ENCODE measurements at regions not wholly inside any gene's neighbourhood (a gene's known extent, or its start where the extent isn't known, plus 50 kb on each side); places are given as distances from the start of the nearest gene placed in this dataset.
A peak's percentile ranks its signal among the peaks of the same experiment; 100 is the strongest.

DNA sequence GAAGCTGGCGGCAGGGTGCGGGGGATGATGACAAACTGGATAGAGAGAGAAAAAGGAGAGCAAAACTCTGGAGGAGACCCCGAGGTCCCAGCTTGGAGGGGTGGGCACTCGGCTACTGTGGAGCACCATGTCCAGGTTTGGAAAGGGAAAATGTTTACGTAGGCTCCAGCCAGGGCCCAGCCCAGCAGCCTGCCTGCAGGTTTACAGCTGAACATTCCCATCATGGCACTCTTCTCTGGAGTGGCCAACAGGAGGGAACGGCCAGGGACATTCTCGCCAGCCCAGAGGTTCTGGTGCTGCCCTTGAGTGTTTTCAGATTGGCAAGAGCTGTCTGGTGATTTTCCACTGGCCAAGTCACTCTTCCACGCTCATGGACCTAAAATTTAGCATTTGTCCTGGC is 262.9 kb upstream of the TCF4 start:
- POLR2A ChIA-PET = no interaction called here
- no peaks in the 10 kb centered on the region for H3K4me1 ChIP-seq (ENCODE audit: control insufficient read depth, insufficient read depth, low read length)

GRCh38 chr18:55849391-55849790 is 261.4 kb upstream of the TCF4 start:
- no peak overlapping the region for H3K27ac ChIP-seq (ENCODE audit: extremely low read depth, low read depth, low read length)
- CTCF ChIA-PET = interaction anchor here (0.6 kb wide), 1 partner anchor 87 kb away, joined by 5 read pairs; no protein-coding TSS in a partner anchor
- TF ChIP-seq YY1 (tag by site-specific recombination; IDR thresholded peaks at IDR 0.05) (no peak), ZNF621 (tag by site-specific recombination; IDR thresholded peaks at IDR 0.05) (no peak), ZNF341 (tag by site-specific recombination; IDR thresholded peaks at IDR 0.05; ENCODE audit: low read depth) (no peak), ZNF677 (tag by site-specific recombination; IDR thresholded peaks at IDR 0.05) (no peak)
- TF ChIP-seq, protein P1, sequence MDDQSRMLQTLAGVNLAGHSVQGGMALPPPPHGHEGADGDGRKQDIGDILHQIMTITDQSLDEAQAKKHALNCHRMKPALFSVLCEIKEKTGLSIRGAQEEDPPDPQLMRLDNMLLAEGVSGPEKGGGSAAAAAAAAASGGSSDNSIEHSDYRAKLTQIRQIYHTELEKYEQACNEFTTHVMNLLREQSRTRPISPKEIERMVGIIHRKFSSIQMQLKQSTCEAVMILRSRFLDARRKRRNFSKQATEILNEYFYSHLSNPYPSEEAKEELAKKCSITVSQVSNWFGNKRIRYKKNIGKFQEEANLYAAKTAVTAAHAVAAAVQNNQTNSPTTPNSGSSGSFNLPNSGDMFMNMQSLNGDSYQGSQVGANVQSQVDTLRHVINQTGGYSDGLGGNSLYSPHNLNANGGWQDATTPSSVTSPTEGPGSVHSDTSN (CRISPR knock-in tag; IDR thresholded peaks at IDR 0.05) = no peak
- TF ChIP-seq, protein P2, sequence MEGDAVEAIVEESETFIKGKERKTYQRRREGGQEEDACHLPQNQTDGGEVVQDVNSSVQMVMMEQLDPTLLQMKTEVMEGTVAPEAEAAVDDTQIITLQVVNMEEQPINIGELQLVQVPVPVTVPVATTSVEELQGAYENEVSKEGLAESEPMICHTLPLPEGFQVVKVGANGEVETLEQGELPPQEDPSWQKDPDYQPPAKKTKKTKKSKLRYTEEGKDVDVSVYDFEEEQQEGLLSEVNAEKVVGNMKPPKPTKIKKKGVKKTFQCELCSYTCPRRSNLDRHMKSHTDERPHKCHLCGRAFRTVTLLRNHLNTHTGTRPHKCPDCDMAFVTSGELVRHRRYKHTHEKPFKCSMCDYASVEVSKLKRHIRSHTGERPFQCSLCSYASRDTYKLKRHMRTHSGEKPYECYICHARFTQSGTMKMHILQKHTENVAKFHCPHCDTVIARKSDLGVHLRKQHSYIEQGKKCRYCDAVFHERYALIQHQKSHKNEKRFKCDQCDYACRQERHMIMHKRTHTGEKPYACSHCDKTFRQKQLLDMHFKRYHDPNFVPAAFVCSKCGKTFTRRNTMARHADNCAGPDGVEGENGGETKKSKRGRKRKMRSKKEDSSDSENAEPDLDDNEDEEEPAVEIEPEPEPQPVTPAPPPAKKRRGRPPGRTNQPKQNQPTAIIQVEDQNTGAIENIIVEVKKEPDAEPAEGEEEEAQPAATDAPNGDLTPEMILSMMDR (tag by site-specific recombination; IDR thresholded peaks at IDR 0.05) = no peak
- no peaks in the 10 kb centered on the region for H3K9me3 ChIP-seq (ENCODE audit: control insufficient read depth, insufficient read depth, low read depth, low read length)
- H3K36me3 ChIP-seq (ENCODE audit: control insufficient read depth in 2 of 2, insufficient read depth in 1 of 2, low read length in 2 of 2) = no peaks in the 10 kb centered on the region
- POLR2A ChIA-PET = no interaction called here
- H3K4me3 ChIP-seq (ENCODE audit: low read depth, low read length) = no peak overlapping the region
- no peaks in the 10 kb centered on the region for H3K4me1 ChIP-seq (ENCODE audit: control insufficient read depth, insufficient read depth, low read length)

More for the DNA sequence above, 262.9 kb upstream of the TCF4 start:
- H3K9me3 ChIP-seq (ENCODE audit: control insufficient read depth, insufficient read depth, low read depth, low read length) = no peaks in the 10 kb centered on the region
- CTCF ChIA-PET = no interaction called here
- no peak for TF ChIP-seq ZNF670 (tag by site-specific recombination; IDR thresholded peaks at IDR 0.05; ENCODE audit: low read depth)
- no peak overlapping the region for H3K4me3 ChIP-seq (ENCODE audit: low read depth, low read length)
- H3K36me3 ChIP-seq (ENCODE audit: control insufficient read depth in 2 of 2, insufficient read depth in 1 of 2, low read length in 2 of 2) = no peaks in the 10 kb centered on the region
- no peak overlapping the region for H3K27ac ChIP-seq (ENCODE audit: extremely low read depth, low read depth, low read length)

- Histone ChIP-seq H3K4me3 (ENCODE audit: low read depth, low read length) (no peak overlapping the region), H3K4me1 (ENCODE audit: control insufficient read depth, insufficient read depth, low read length) (no peaks in the 10 kb centered on the region), H3K27ac (ENCODE audit: extremely low read depth, low read depth, low read length) (no peak overlapping the region), H3K36me3 (ENCODE audit: control insufficient read depth in 2 of 2, insufficient read depth in 1 of 2, low read length in 2 of 2) (no peaks in the 10 kb centered on the region), H3K9me3 (ENCODE audit: control insufficient read depth, insufficient read depth, low read depth, low read length) (no peaks in the 10 kb centered on the region)
- ChIA-PET POLR2A (no interaction called here), CTCF (interaction anchor here (0.6 to 1.7 kb wide), 2 partner anchors 13 to 100 kb away, joined by 3 to 4 read pairs; no protein-coding TSS in a partner anchor)
- no peak for TF ChIP-seq ZNF843 (tag by site-specific recombination; IDR thresholded peaks at IDR 0.05)
- TF ChIP-seq, protein P3, sequence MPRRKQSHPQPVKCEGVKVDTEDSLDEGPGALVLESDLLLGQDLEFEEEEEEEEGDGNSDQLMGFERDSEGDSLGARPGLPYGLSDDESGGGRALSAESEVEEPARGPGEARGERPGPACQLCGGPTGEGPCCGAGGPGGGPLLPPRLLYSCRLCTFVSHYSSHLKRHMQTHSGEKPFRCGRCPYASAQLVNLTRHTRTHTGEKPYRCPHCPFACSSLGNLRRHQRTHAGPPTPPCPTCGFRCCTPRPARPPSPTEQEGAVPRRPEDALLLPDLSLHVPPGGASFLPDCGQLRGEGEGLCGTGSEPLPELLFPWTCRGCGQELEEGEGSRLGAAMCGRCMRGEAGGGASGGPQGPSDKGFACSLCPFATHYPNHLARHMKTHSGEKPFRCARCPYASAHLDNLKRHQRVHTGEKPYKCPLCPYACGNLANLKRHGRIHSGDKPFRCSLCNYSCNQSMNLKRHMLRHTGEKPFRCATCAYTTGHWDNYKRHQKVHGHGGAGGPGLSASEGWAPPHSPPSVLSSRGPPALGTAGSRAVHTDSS (tag by site-specific recombination; IDR thresholded peaks at IDR 0.05) = peak; percentile 78
Observed at GRCh38 chr18:55847960-55848359, 260.0 kb upstream of the TCF4 start.

GRCh38 chr18:55845221-55845620 is 257.2 kb upstream of the TCF4 start:
- Histone ChIP-seq H3K36me3 (ENCODE audit: control insufficient read depth in 2 of 2, insufficient read depth in 1 of 2, low read length in 2 of 2) (no peaks in the 10 kb centered on the region), H3K9me3 (ENCODE audit: control insufficient read depth, insufficient read depth, low read depth, low read length) (no peaks in the 10 kb centered on the region), H3K4me1 (ENCODE audit: control insufficient read depth, insufficient read depth, low read length) (no peaks in the 10 kb centered on the region), H3K27ac (ENCODE audit: extremely low read depth, low read depth, low read length) (no peak overlapping the region), H3K4me3 (ENCODE audit: low read depth, low read length) (no peak overlapping the region)
- POLR2A ChIA-PET = interaction anchor here (0.7 kb wide), 1 partner anchor 35 kb away, joined by 4 read pairs; no protein-coding TSS in a partner anchor
- CTCF ChIA-PET = interaction anchor here (0.6 to 1.4 kb wide), 3 partner anchors 30 to 429 kb away, joined by 3 to 6 read pairs (median 5); no protein-coding TSS in a partner anchor
- TF ChIP-seq SCRT2 (tag by site-specific recombination; IDR thresholded peaks at IDR 0.05) = no peak
- TF ChIP-seq ZNF24 (tag by site-specific recombination; IDR thresholded peaks at IDR 0.05) = no peak
- no peak for TF ChIP-seq ZNF600 (tag by site-specific recombination; IDR thresholded peaks at IDR 0.05)
- TF ChIP-seq BCL11B (tag by site-specific recombination; IDR thresholded peaks at IDR 0.05; ENCODE audit: low read depth) = no peak
- TF ChIP-seq, protein P4, sequence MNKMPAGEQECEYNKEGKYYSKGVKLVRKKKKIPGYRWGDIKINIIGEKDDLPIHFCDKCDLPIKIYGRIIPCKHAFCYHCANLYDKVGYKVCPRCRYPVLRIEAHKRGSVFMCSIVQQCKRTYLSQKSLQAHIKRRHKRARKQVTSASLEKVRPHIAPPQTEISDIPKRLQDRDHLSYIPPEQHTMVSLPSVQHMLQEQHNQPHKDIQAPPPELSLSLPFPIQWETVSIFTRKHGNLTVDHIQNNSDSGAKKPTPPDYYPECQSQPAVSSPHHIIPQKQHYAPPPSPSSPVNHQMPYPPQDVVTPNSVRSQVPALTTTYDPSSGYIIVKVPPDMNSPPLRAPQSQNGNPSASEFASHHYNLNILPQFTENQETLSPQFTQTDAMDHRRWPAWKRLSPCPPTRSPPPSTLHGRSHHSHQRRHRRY (tag by site-specific recombination; IDR thresholded peaks at IDR 0.05) = no peak
- no peak for TF ChIP-seq PRDM1 (tag by site-specific recombination; IDR thresholded peaks at IDR 0.05)
- TF ChIP-seq OSR2 (tag by site-specific recombination; IDR thresholded peaks at IDR 0.05) = no peak
- no peak for TF ChIP-seq ZBTB44 (tag by site-specific recombination; IDR thresholded peaks at IDR 0.05)
- no peak for TF ChIP-seq ZNF155 (tag by site-specific recombination; IDR thresholded peaks at IDR 0.05)
- no peak for TF ChIP-seq ZNF596 (tag by site-specific recombination; IDR thresholded peaks at IDR 0.05)
- TF ChIP-seq ZNF426 (tag by site-specific recombination; IDR thresholded peaks at IDR 0.05) = no peak
- TF ChIP-seq EGR2 (tag by site-specific recombination; IDR thresholded peaks at IDR 0.05; ENCODE audit: low read depth) = no peak
- TF ChIP-seq ZBTB48 (tag by site-specific recombination; IDR thresholded peaks at IDR 0.05) = no peak
- TF ChIP-seq ZFP37 (tag by site-specific recombination; IDR thresholded peaks at IDR 0.05) = no peak
